ENCODE measurements at regions not wholly inside any gene's neighbourhood (a gene's known extent, or its start where the extent isn't known, plus 50 kb on each side); places are given as distances from the start of the nearest gene placed in this dataset.

GRCh38 chr1:172823534-172823933 is 164.6 kb downstream of the FASLG start:
- TF ChIP-seq POLR2AphosphoS5 (IDR thresholded peaks at IDR 0.05; ENCODE audit: low read depth, low read length), result no peak
- no peak for TF ChIP-seq TAF1 (IDR thresholded peaks at IDR 0.05; ENCODE audit: borderline replicate concordance, low read depth, low read length)
- no peak for TF ChIP-seq POLR2A (IDR thresholded peaks at IDR 0.05; ENCODE audit: low read depth, low read length)

Data from GM12892 (cell line).